ENCODE measurements at regions not wholly inside any gene's neighbourhood (a gene's known extent, or its start where the extent isn't known, plus 50 kb on each side); places are given as distances from the start of the nearest gene placed in this dataset.

- intact Hi-C loops (cut with DNase I), result no loop called here
- 87 to 96% (median 93%) methylated on average over 12 of the region's 12 CpGs for WGBS, 3 donors
- Histone ChIP-seq H3K27me3 (no peaks in the 10 kb centered on the region), H3K36me3 (no peaks in the 10 kb centered on the region), H3K4me1 (ENCODE audit: insufficient read depth) (peaks cover 3% of the 10 kb centered on the region), H3K27ac (no peak overlapping the region), H3K9me3 (no peaks in the 10 kb centered on the region), H3K4me3 (no peak overlapping the region)
- TF ChIP-seq CTCF (IDR thresholded peaks at IDR 0.05) (no peak), POLR2A (IDR thresholded peaks at IDR 0.05) (no peak), EP300 (IDR thresholded peaks at IDR 0.05) (no peak)
- no peak for DNase-seq
Observed at GRCh38 chr11:38176686-38177322, 1578.8 kb upstream of the RAG2 start.

- no peak for TF ChIP-seq EP300 (IDR thresholded peaks at IDR 0.05)
- TF ChIP-seq CTCF (IDR thresholded peaks at IDR 0.05), result no peak
- no peak for TF ChIP-seq POLR2A (IDR thresholded peaks at IDR 0.05)
- Histone ChIP-seq H3K4me1 (ENCODE audit: insufficient read depth) (peaks cover 3% of the 10 kb centered on the region), H3K27me3 (no peaks in the 10 kb centered on the region), H3K4me3 (no peak overlapping the region), H3K27ac (no peak overlapping the region), H3K36me3 (no peaks in the 10 kb centered on the region), H3K9me3 (no peaks in the 10 kb centered on the region)
- intact Hi-C loops (cut with DNase I), result no loop called here
- DNase-seq, result no peak
- 22 to 46% (median 26%) methylated on average over 8 of the region's 8 CpGs for WGBS, 3 donors
Observed at GRCh38 chr11:38173676-38174075, 1575.6 kb upstream of the RAG2 start.

- H3K36me3 ChIP-seq, result no peaks in the 10 kb centered on the region
- 8 to 14% (median 10%) methylated on average over 1 of the region's 1 CpG for WGBS, 3 donors
- DNase-seq, result no peak
- H3K27me3 ChIP-seq, result no peaks in the 10 kb centered on the region
- no peak overlapping the region for H3K4me3 ChIP-seq
- intact Hi-C loops (cut with DNase I), result no loop called here
- H3K9me3 ChIP-seq, result no peaks in the 10 kb centered on the region
- TF ChIP-seq CTCF (IDR thresholded peaks at IDR 0.05) (no peak), POLR2A (IDR thresholded peaks at IDR 0.05) (no peak), EP300 (IDR thresholded peaks at IDR 0.05) (no peak)
- peaks cover 3% of the 10 kb centered on the region for H3K4me1 ChIP-seq (ENCODE audit: insufficient read depth)
- no peak overlapping the region for H3K27ac ChIP-seq
Observed at GRCh38 chr11:38169286-38169685, 1571.2 kb upstream of the RAG2 start.

GRCh38 chr11:38163526-38163925 lies 1565.5 kb upstream of the RAG2 start:
- Histone ChIP-seq H3K4me3 (no peak overlapping the region), H3K27me3 (no peaks in the 10 kb centered on the region), H3K36me3 (no peaks in the 10 kb centered on the region), H3K27ac (no peak overlapping the region), H3K4me1 (ENCODE audit: insufficient read depth) (no peaks in the 10 kb centered on the region), H3K9me3 (no peaks in the 10 kb centered on the region)
- TF ChIP-seq CTCF (IDR thresholded peaks at IDR 0.05) (no peak), EP300 (IDR thresholded peaks at IDR 0.05) (no peak), POLR2A (IDR thresholded peaks at IDR 0.05) (no peak)
- no peak for DNase-seq
- intact Hi-C loops (cut with DNase I), result no loop called here

All from ovary (tissue), 7 donors.